ENCODE measurements at regions not wholly inside any gene's neighbourhood (a gene's known extent, or its start where the extent isn't known, plus 50 kb on each side); places are given as distances from the start of the nearest gene placed in this dataset.

- H3K4me3 ChIP-seq (replicated peaks; ENCODE audit: low read depth, low read length), result no peak overlapping the region
- no peak for TF ChIP-seq CTCF (IDR thresholded peaks at IDR 0.05; ENCODE audit: low read length, missing control alignments)
- peak; percentile 10 for DNase-seq (ENCODE audit: low read depth)
Observed at GRCh38 chr1:188089461-188089860, 1260.7 kb downstream of the PLA2G4A start.

GRCh38 chr1:188096521-188096920, 1267.8 kb downstream of the PLA2G4A start:
- no peak for TF ChIP-seq CTCF (IDR thresholded peaks at IDR 0.05; ENCODE audit: low read length, missing control alignments)
- no peak for DNase-seq (ENCODE audit: low read depth)
- no peak overlapping the region for H3K4me3 ChIP-seq (replicated peaks; ENCODE audit: low read depth, low read length)

DNA sequence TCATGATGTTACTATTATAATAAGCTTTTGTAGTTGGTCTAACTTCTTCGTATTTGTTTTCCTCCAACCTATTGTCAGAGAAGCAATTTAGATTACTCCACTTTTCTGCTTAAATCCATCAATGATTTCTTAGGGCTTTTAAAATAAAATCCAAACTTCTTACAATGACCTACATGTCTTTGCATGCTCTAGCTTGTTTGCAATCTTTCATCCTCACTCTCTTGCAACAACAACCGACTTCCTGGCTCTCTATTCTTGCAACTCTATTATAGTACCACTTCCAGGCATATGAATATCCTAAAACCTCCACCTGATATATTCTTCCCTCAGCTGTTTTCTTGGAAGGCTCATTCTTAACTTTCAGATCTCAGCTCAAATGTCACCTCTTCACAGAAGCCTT, 1288.7 kb downstream of the PLA2G4A start:
- no peak for DNase-seq (ENCODE audit: low read depth)
- no peak for TF ChIP-seq CTCF (IDR thresholded peaks at IDR 0.05; ENCODE audit: low read length, missing control alignments)
- H3K4me3 ChIP-seq (replicated peaks; ENCODE audit: low read depth, low read length), result no peak overlapping the region

GRCh38 chr1:188122646-188123045, 1293.9 kb downstream of the PLA2G4A start:
- DNase-seq (ENCODE audit: low read depth), result no peak
- TF ChIP-seq CTCF (IDR thresholded peaks at IDR 0.05; ENCODE audit: low read length, missing control alignments), result no peak

DNA sequence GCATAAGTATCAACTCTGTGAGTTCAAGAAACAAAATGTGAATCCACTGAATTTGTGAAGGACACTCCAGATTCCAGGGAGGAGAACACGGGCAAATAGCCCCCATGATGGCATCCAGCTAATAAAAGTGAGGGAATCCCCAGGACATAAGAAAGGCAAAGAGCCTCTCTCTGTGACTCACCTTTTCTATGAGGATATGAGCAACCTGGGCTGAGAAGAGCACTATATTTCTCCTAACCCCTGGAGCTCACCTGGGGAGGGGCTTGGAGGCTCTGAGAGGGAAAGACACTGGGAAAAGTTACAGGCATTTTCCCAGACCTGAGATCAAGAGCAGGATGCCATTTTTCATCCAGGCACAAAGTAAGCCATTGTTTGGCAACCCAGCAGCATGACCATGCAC, 1298.8 kb downstream of the PLA2G4A start:
- no peak for DNase-seq (ENCODE audit: low read depth)
- TF ChIP-seq CTCF (IDR thresholded peaks at IDR 0.05; ENCODE audit: low read length, missing control alignments), result no peak

More at GRCh38 chr1:188122646-188123045, 1293.9 kb downstream of the PLA2G4A start:
- no peak overlapping the region for H3K4me3 ChIP-seq (replicated peaks; ENCODE audit: low read depth, low read length)

GRCh38 chr1:188128761-188129160, 1300.0 kb downstream of the PLA2G4A start:
- peak; percentile 20 for TF ChIP-seq CTCF (IDR thresholded peaks at IDR 0.05; ENCODE audit: low read length, missing control alignments)
- H3K4me3 ChIP-seq (replicated peaks; ENCODE audit: low read depth, low read length), result no peak overlapping the region
- DNase-seq (ENCODE audit: low read depth), result peak; percentile 31

More for the DNA sequence above, 1298.8 kb downstream of the PLA2G4A start:
- no peak overlapping the region for H3K4me3 ChIP-seq (replicated peaks; ENCODE audit: low read depth, low read length)
